ENCODE measurements at regions not wholly inside any gene's neighbourhood (a gene's known extent, or its start where the extent isn't known, plus 50 kb on each side); places are given as distances from the start of the nearest gene placed in this dataset.

GRCh38 chr6:119848696-119849095 is 499.1 kb upstream of the MAN1A1 start:
- TF ChIP-seq, protein P1, sequence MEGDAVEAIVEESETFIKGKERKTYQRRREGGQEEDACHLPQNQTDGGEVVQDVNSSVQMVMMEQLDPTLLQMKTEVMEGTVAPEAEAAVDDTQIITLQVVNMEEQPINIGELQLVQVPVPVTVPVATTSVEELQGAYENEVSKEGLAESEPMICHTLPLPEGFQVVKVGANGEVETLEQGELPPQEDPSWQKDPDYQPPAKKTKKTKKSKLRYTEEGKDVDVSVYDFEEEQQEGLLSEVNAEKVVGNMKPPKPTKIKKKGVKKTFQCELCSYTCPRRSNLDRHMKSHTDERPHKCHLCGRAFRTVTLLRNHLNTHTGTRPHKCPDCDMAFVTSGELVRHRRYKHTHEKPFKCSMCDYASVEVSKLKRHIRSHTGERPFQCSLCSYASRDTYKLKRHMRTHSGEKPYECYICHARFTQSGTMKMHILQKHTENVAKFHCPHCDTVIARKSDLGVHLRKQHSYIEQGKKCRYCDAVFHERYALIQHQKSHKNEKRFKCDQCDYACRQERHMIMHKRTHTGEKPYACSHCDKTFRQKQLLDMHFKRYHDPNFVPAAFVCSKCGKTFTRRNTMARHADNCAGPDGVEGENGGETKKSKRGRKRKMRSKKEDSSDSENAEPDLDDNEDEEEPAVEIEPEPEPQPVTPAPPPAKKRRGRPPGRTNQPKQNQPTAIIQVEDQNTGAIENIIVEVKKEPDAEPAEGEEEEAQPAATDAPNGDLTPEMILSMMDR (IDR thresholded peaks at IDR 0.05 in 8 of 11, conservative IDR thresholded peaks at IDR 0.05 in 3 of 11), result no peak
- TF ChIP-seq POLR2AphosphoS5 (IDR thresholded peaks at IDR 0.05), result no peak

All from spleen (tissue), 7 donors.